ENCODE measurements at regions not wholly inside any gene's neighbourhood (a gene's known extent, or its start where the extent isn't known, plus 50 kb on each side); places are given as distances from the start of the nearest gene placed in this dataset.

GRCh38 chr10:78865931-78866717 lies 202.6 kb upstream of the ZMIZ1 start:
- no peaks in the 10 kb centered on the region for H4K20me1 ChIP-seq (ENCODE audit: insufficient read depth)
- H3K4me2 ChIP-seq (ENCODE audit: low read length): no peak overlapping the region
- no peaks in the 10 kb centered on the region for H3K9me3 ChIP-seq (ENCODE audit: control insufficient read depth in 1 of 2, insufficient read depth in 1 of 2, low read depth in 1 of 2, low read length in 2 of 2)
- intact Hi-C loops (cut with micrococcal nuclease): no loop called here
- no peak overlapping the region for H3K27ac ChIP-seq (ENCODE audit: low read depth, low read length)
- no peak for DNase-seq (ENCODE audit: low read depth, low spot score)
- POLR2A ChIA-PET: no interaction called here
- H3K4me1 ChIP-seq (ENCODE audit: control insufficient read depth in 1 of 2, insufficient read depth in 2 of 2, low read length in 2 of 2): peaks cover 0 to 11% of the 10 kb centered on the region in 2 experiments; a peak in 2 of 4 replicates
- no peak overlapping the region for H3K4me3 ChIP-seq (replicated peaks in 1 of 2; ENCODE audit: low read depth in 1 of 2, low read length in 2 of 2)
- no TSS peak for BruUV-seq (replicated peaks)
- no peaks in the 10 kb centered on the region for H3K36me3 ChIP-seq (ENCODE audit: control insufficient read depth in 1 of 2, insufficient read depth in 2 of 2, low read length in 2 of 2)
- no peak for ATAC-seq
- RAD21 ChIA-PET (ENCODE audit: low non-redundant PET in 1 of 2, low total read pairs in 2 of 2, uncharacterized antibody in 2 of 2, unreplicated experiment in 2 of 2): no interaction called here
- CTCF ChIA-PET: no interaction called here
- no peak overlapping the region for H3K9ac ChIP-seq (ENCODE audit: low read length)
- TF ChIP-seq CEBPB (IDR thresholded peaks at IDR 0.05; ENCODE audit: low read depth) (no peak), CBX3 (IDR thresholded peaks at IDR 0.05; ENCODE audit: low read depth) (no peak), EGR1 (IDR thresholded peaks at IDR 0.05; ENCODE audit: low read depth) (no peak), MAX (IDR thresholded peaks at IDR 0.05) (no peak), TCF7L2 (IDR thresholded peaks at IDR 0.05; ENCODE audit: borderline replicate concordance, extremely low read depth, insufficient read depth, insufficient read length) (no peak), ZBTB33 (IDR thresholded peaks at IDR 0.05; ENCODE audit: extremely low read depth, insufficient replicate concordance, low read length) (no peak), SP1 (IDR thresholded peaks at IDR 0.05; ENCODE audit: low read depth) (no peak), EZH2phosphoT487 (IDR thresholded peaks at IDR 0.05; ENCODE audit: borderline replicate concordance) (no peak), JUND (IDR thresholded peaks at IDR 0.05) (no peak)
- H3K27me3 ChIP-seq (ENCODE audit: insufficient read depth, low read length): no peaks in the 10 kb centered on the region
- H2AFZ ChIP-seq (ENCODE audit: low read depth, low read length, poor library complexity, severe bottlenecking): no peak overlapping the region
- H3K9me2 ChIP-seq (ENCODE audit: insufficient read depth): no peaks in the 10 kb centered on the region
- no peaks in the 10 kb centered on the region for H3K79me2 ChIP-seq (ENCODE audit: insufficient read depth, low read length)

All from HCT116 (cell line).